K562 (cell line): ENCODE measurements at regions not wholly inside any gene's neighbourhood (a gene's known extent, or its start where the extent isn't known, plus 50 kb on each side); places are given as distances from the start of the nearest gene placed in this dataset.

ENCODE experiments used
- ATAC-seq: fragments of 200-7000 bp; cut with Tn5 transposase; 3 replicates; pipeline ENCODE4 v1.9.1; 2020; ENCODE audit warnings: moderate library complexity
- BruUV-seq: library from RNA; stranded (reverse); fragments of 400-500 nt; replicated peaks from 2 replicates; lab custom pipeline; 2021; lab: Mats Ljungman, UMichigan
- CTCF ChIA-PET: fragments of 300-600 bp; formaldehyde crosslinking; extraction: SDS; loops from one replicate; lab custom pipeline; 2021; ENCODE audit warnings: low intra/inter-chr PET ratio; lab: Yijun Ruan, JAX
- POLR2A ChIA-PET: fragments of 300-600, 350-650 bp; sonication (Branson Sonifier 250); formaldehyde crosslinking; extraction: SDS; loops from one replicate; lab custom pipeline; 2021; ENCODE audit warnings: antibody characterized with exemption, inconsistent platforms; lab: Yijun Ruan, JAX
- DNase-seq, 4 experiments: peaks; one replicate each; pipeline versions ENCODE4 v3.0.0 to v3.0.0-alpha.2; 2011 to 2018; ENCODE audit warnings: low spot score in 3 of 4, mixed read lengths in 3 of 4; ENCODE audit errors: extremely low read depth in 1 of 4
- FAIRE-seq: peaks from 2 replicates; lab custom pipeline; 2011; peaks lifted over from hg19 to GRCh38; lab: Jason Lieb, UNC
- H2AFZ ChIP-seq: 2 replicates; pipeline ENCODE4 v1.6.0; 2011; ENCODE audit warnings: low read depth, low read length, control low read depth, inconsistent platforms
- H3K27ac ChIP-seq: fragments of 200-600 bp; 3 replicates; pipeline ENCODE4 v1.8.0; 2011; ENCODE audit warnings: low read depth, mild to moderate bottlenecking, control low read depth, inconsistent platforms, low read length, moderate library complexity, mixed read lengths; ENCODE audit errors: extremely low read depth
- H3K27me3 ChIP-seq, 2 experiments: fragments of 300-600 bp in 1 of 2; 2 replicates in 1 of 2; 3 replicates in 1 of 2; pipeline versions ENCODE4 v1.6.0 to v1.8.0; 2011; ENCODE audit warnings: inconsistent platforms in 2 of 2, low read length in 2 of 2, mild to moderate bottlenecking in 1 of 2, mixed read lengths in 1 of 2, moderate library complexity in 1 of 2; ENCODE audit not compliant: control insufficient read depth in 2 of 2, insufficient read depth in 2 of 2
- H3K36me3 ChIP-seq: fragments of 300-600 bp; 3 replicates; pipeline ENCODE4 v1.8.0; 2011; ENCODE audit warnings: mild to moderate bottlenecking, low read length, inconsistent platforms; ENCODE audit not compliant: control insufficient read depth, insufficient read depth
- H3K4me1 ChIP-seq, 2 experiments: fragments of 200-600 bp in 1 of 2; replicated peaks in 1 of 2; 2 replicates in 1 of 2; 3 replicates in 1 of 2; pipeline versions ENCODE4 v1.5.1 to v1.8.0; 2011; ENCODE audit warnings: inconsistent platforms in 2 of 2, low read length in 2 of 2, mild to moderate bottlenecking in 1 of 2, mixed read lengths in 1 of 2, moderate library complexity in 1 of 2; ENCODE audit not compliant: control insufficient read depth in 2 of 2, insufficient read depth in 2 of 2
- H3K4me2 ChIP-seq: 2 replicates; pipeline ENCODE4 v1.6.1; 2011; ENCODE audit warnings: low read length, control low read depth, inconsistent platforms, mixed read lengths; ENCODE audit not compliant: insufficient read depth
- H3K4me3 ChIP-seq: fragments of 200-600 bp; sonication (generic), shearing (Covaris generic); 2 replicates; pipeline ENCODE4 v1.5.1; 2016; ENCODE audit warnings: control low read depth, inconsistent platforms
- H3K79me2 ChIP-seq: fragments of 200-600 bp; 3 replicates; pipeline ENCODE4 v1.8.0; 2011; ENCODE audit warnings: low read length, inconsistent platforms; ENCODE audit not compliant: control insufficient read depth, insufficient read depth
- H3K9ac ChIP-seq, 2 experiments: 2 replicates each; pipeline versions ENCODE4 v1.6.0 to v1.6.1; 2011; ENCODE audit warnings: low read depth in 2 of 2, low read length in 2 of 2, control low read depth in 1 of 2, inconsistent platforms in 1 of 2, mild to moderate bottlenecking in 1 of 2, mixed read lengths in 1 of 2; ENCODE audit not compliant: insufficient read depth in 1 of 2
- H3K9me1 ChIP-seq: one replicate; pipeline ENCODE4 v1.6.0; 2011; ENCODE audit warnings: inconsistent platforms, mild to moderate bottlenecking, low read length, moderate library complexity; ENCODE audit not compliant: control insufficient read depth, insufficient read depth
- H3K9me3 ChIP-seq: replicated peaks from 2 replicates; pipeline ENCODE4 v1.5.1; 2011; ENCODE audit warnings: low read depth, low read length, inconsistent platforms; ENCODE audit not compliant: control insufficient read depth, insufficient read depth
- H4K20me1 ChIP-seq: replicated peaks from 2 replicates; pipeline ENCODE4 v1.6.1; 2011; ENCODE audit warnings: low read length, inconsistent platforms, mixed read lengths; ENCODE audit not compliant: control insufficient read depth, insufficient read depth
- CTBP1 ChIP-seq: fragments of 450-650 bp; IDR thresholded peaks from 2 replicates; pipeline ENCODE4 v1.6.1; 2016; ENCODE audit warnings: borderline replicate concordance
- FOXA1 ChIP-seq: fragments of 450-650 bp; IDR thresholded peaks from 2 replicates; pipeline ENCODE4 v1.6.1; 2016; ENCODE audit warnings: mild to moderate bottlenecking, borderline replicate concordance
- FOXJ3 ChIP-seq: sonication (generic); formaldehyde crosslinking; IDR thresholded peaks from 2 replicates; pipeline ENCODE4 v1.4.0; 2020; ENCODE audit warnings: mild to moderate bottlenecking, missing genetic modification reagents
- KDM1A ChIP-seq, 2 experiments: fragments of 450-650 bp; IDR thresholded peaks; 2 replicates each; pipeline ENCODE4 v1.6.1; 2016; ENCODE audit warnings: mild to moderate bottlenecking in 2 of 2
- KLF10 ChIP-seq: fragments of 250-450 bp; sonication (Bioruptor Pico); IDR thresholded peaks from 2 replicates; pipeline ENCODE4 v1.6.1; 2021; ENCODE audit warnings: matching md5 sums
- MIER1 ChIP-seq: fragments of 450-650 bp; IDR thresholded peaks from 2 replicates; pipeline ENCODE4 v1.6.1; 2016; ENCODE audit warnings: antibody characterized with exemption, mild to moderate bottlenecking, low read depth
- MYNN ChIP-seq, 2 experiments: sonication (generic); formaldehyde crosslinking in 1 of 2; IDR thresholded peaks; 2 replicates each; pipeline versions ENCODE4 v1.5.0 to v1.6.1; 2016 to 2020; ENCODE audit warnings: antibody characterized with exemption in 1 of 2, missing genetic modification reagents in 1 of 2
- OTX1 ChIP-seq: fragments of 450-650 bp; formaldehyde crosslinking; IDR thresholded peaks from 2 replicates; pipeline ENCODE4 v1.4.0; 2022; ENCODE audit warnings: mild to moderate bottlenecking
- POLR2AphosphoS5 ChIP-seq: IDR thresholded peaks from 2 replicates; pipeline ENCODE4 v1.6.1; 2011; ENCODE audit warnings: mild to moderate bottlenecking, low read depth, low read length, moderate library complexity; ENCODE audit not compliant: control insufficient read depth, insufficient read depth
- SIN3A ChIP-seq, 2 experiments: fragments of 150-350 bp in 1 of 2; IDR thresholded peaks; 2 replicates each; pipeline ENCODE4 v1.6.1; 2011 to 2016; ENCODE audit warnings: borderline replicate concordance in 2 of 2, low read depth in 2 of 2, low read length in 2 of 2, mild to moderate bottlenecking in 2 of 2, moderate library complexity in 2 of 2; ENCODE audit not compliant: control insufficient read depth in 1 of 2
- SMARCA5 ChIP-seq: fragments of 450-650 bp; IDR thresholded peaks from 2 replicates; pipeline ENCODE4 v1.6.1; 2016
- TEAD2 ChIP-seq: fragments of 450-650 bp; IDR thresholded peaks from 2 replicates; pipeline ENCODE4 v1.6.1; 2016; ENCODE audit warnings: missing genetic modification characterization, control low read depth, missing compliant biosample characterization
- ZNF143 ChIP-seq: sonication (generic); formaldehyde crosslinking; IDR thresholded peaks from 2 replicates; pipeline ENCODE4 v1.9.0; 2022; ENCODE audit warnings: mild to moderate bottlenecking, missing genetic modification reagents
- ZNF707 ChIP-seq: fragments of 250-450 bp; sonication (Bioruptor Pico); conservative IDR thresholded peaks from 2 replicates; pipeline ENCODE4 v1.8.0; 2022; ENCODE audit warnings: inconsistent platforms, mild to moderate bottlenecking, moderate library complexity
- in situ Hi-C: fragments of 300-500 bp; cut with MboI; formaldehyde crosslinking; loops from 4 replicates; pipeline ENCODE4 v1.15.0; 2018; ENCODE audit warnings: inconsistent platforms, mixed read lengths
- intact Hi-C: fragments of 100-400 bp; cut with micrococcal nuclease; formaldehyde crosslinking; loops from 2 replicates; pipeline ENCODE4 v1.14.2; 2022
- TF ChIP-seq, protein P1 (sequence below): sonication (generic); formaldehyde crosslinking; IDR thresholded peaks from 2 replicates; pipeline ENCODE4 v1.8.1; 2023; ENCODE audit warnings: mild to moderate bottlenecking, missing genetic modification reagents, moderate library complexity
- TF ChIP-seq, protein P2 (sequence below): fragments of 200-400 bp; formaldehyde crosslinking; IDR thresholded peaks from 2 replicates; pipeline ENCODE4 v1.6.1; 2017; ENCODE audit warnings: mild to moderate bottlenecking, low read depth, low read length, moderate library complexity

DNA sequence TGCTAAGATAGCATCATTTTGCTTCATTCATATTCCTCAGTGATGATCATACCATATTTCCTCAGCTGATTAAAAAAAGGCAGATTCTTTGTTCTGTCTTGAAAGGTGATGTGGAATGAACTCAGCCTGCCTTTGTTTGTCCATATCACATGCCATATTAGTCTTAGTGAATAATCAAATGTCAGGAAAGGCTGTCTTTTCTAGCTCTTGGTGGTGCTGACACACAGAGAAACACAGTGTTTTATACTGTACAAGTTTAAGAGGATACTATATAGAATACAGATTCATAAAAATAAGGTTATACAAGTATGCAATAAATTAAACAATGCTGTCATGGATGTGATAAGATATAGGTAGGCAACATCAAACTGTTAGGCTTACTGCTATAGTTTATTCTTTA is 97.1 kb upstream of the FAM98A start:
- CTCF ChIA-PET = no interaction called here
- no TSS peak for BruUV-seq
- FAIRE-seq = no peak

More for the DNA sequence above, 97.1 kb upstream of the FAM98A start:
- H4K20me1 ChIP-seq = no peaks in the 10 kb centered on the region
- in situ Hi-C loops (no loop called here), intact Hi-C loops (no loop called here)
- H3K9me1 ChIP-seq = no peaks in the 10 kb centered on the region
- no peaks in the 10 kb centered on the region for H3K4me1 ChIP-seq
- ATAC-seq (no peak), DNase-seq (no peak)
- H3K4me3 ChIP-seq = no peak overlapping the region
- POLR2A ChIA-PET = no interaction called here
- H3K9ac ChIP-seq = no peak overlapping the region
- no peaks in the 10 kb centered on the region for H3K36me3 ChIP-seq
- H3K27me3 ChIP-seq = no peaks in the 10 kb centered on the region
- H3K4me2 ChIP-seq = no peak overlapping the region
- H3K27ac ChIP-seq = no peak overlapping the region
- no peaks in the 10 kb centered on the region for H3K79me2 ChIP-seq
- no peak for TF ChIP-seq FOXJ3 (CRISPR knock-in tag)
- TF ChIP-seq, protein P1, sequence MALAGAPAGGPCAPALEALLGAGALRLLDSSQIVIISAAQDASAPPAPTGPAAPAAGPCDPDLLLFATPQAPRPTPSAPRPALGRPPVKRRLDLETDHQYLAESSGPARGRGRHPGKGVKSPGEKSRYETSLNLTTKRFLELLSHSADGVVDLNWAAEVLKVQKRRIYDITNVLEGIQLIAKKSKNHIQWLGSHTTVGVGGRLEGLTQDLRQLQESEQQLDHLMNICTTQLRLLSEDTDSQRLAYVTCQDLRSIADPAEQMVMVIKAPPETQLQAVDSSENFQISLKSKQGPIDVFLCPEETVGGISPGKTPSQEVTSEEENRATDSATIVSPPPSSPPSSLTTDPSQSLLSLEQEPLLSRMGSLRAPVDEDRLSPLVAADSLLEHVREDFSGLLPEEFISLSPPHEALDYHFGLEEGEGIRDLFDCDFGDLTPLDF (CRISPR knock-in tag) = no peak
- no peak for TF ChIP-seq SMARCA5
- TF ChIP-seq SIN3A (IDR thresholded peaks at IDR 0.05; ENCODE audit: borderline replicate concordance in 2 of 2, control insufficient read depth in 1 of 2, low read depth in 2 of 2, low read length in 2 of 2) = no peak
- no peak for TF ChIP-seq FOXA1
- TF ChIP-seq KLF10 = no peak
- TF ChIP-seq OTX1 (CRISPR knock-in tag) = no peak
- TF ChIP-seq, protein P2, sequence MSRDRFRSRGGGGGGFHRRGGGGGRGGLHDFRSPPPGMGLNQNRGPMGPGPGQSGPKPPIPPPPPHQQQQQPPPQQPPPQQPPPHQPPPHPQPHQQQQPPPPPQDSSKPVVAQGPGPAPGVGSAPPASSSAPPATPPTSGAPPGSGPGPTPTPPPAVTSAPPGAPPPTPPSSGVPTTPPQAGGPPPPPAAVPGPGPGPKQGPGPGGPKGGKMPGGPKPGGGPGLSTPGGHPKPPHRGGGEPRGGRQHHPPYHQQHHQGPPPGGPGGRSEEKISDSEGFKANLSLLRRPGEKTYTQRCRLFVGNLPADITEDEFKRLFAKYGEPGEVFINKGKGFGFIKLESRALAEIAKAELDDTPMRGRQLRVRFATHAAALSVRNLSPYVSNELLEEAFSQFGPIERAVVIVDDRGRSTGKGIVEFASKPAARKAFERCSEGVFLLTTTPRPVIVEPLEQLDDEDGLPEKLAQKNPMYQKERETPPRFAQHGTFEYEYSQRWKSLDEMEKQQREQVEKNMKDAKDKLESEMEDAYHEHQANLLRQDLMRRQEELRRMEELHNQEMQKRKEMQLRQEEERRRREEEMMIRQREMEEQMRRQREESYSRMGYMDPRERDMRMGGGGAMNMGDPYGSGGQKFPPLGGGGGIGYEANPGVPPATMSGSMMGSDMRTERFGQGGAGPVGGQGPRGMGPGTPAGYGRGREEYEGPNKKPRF = no peak
- TF ChIP-seq TEAD2 = no peak
- no peak for TF ChIP-seq MYNN (IDR thresholded peaks at IDR 0.05)
- no peak for TF ChIP-seq MYNN (CRISPR knock-in tag; IDR thresholded peaks at IDR 0.05)
- no peak for TF ChIP-seq ZNF143 (CRISPR knock-in tag)
- TF ChIP-seq ZNF707 = no peak
- TF ChIP-seq POLR2AphosphoS5 = no peak
- no peak for TF ChIP-seq MIER1
- TF ChIP-seq KDM1A (IDR thresholded peaks at IDR 0.05) = no peak
- TF ChIP-seq CTBP1 = no peak
- no peak overlapping the region for H2AFZ ChIP-seq
- H3K9me3 ChIP-seq = no peaks in the 10 kb centered on the region
